GM12878 (cell line): ENCODE measurements at regions not wholly inside any gene's neighbourhood (a gene's known extent, or its start where the extent isn't known, plus 50 kb on each side); places are given as distances from the start of the nearest gene placed in this dataset.

Experiments used
- ATAC-seq: fragments of 200-7000 bp; cut with Tn5 transposase; 3 replicates; pipeline ENCODE4 v1.9.1; 2020; ENCODE audit warnings: mild to moderate bottlenecking, moderate library complexity
- BruUV-seq: library from RNA; stranded (reverse); fragments of 400-500 nt; replicated peaks from 2 replicates; lab custom pipeline; 2021; lab: Mats Ljungman, UMichigan
- CTCF ChIA-PET: fragments of 300-600 bp; sonication (Branson Sonifier 250); formaldehyde crosslinking; extraction: SDS; loops from one replicate; lab custom pipeline; 2021; ENCODE audit warnings: inconsistent platforms; lab: Yijun Ruan, JAX
- POLR2A ChIA-PET: fragments of 350-600 bp; formaldehyde crosslinking; extraction: SDS; loops from one replicate; lab custom pipeline; 2021; ENCODE audit warnings: inconsistent platforms; lab: Charles Lee
- RAD21 ChIA-PET: fragments of 300-600 bp; sonication (Branson Sonifier 250); formaldehyde crosslinking; loops from one replicate; lab custom pipeline; 2023; ENCODE audit warnings: antibody characterized with exemption; ENCODE audit not compliant: unreplicated experiment; lab: Charles Lee
- SMC1A ChIA-PET: fragments of 300-600 bp; sonication (Branson Sonifier 250); formaldehyde crosslinking; loops from one replicate; lab custom pipeline; 2023; ENCODE audit not compliant: unreplicated experiment, uncharacterized antibody; lab: Charles Lee
- DNase-seq: peaks from one replicate; pipeline ENCODE4 v3.0.0-alpha.2; 2011; ENCODE audit warnings: low read depth, low spot score
- FAIRE-seq: peaks from 3 replicates; lab custom pipeline; 2011; peaks lifted over from hg19 to GRCh38; lab: Jason Lieb, UNC
- H2AFZ ChIP-seq: 2 replicates; pipeline ENCODE4 v1.6.0; 2011; ENCODE audit warnings: low read depth, low read length, control low read depth; ENCODE audit not compliant: control insufficient read depth
- H3K27ac ChIP-seq: 2 replicates; pipeline ENCODE4 v1.5.1; 2011; ENCODE audit warnings: control low read depth; ENCODE audit not compliant: control insufficient read depth, insufficient read depth
- H3K27me3 ChIP-seq, 2 experiments: replicated peaks in 1 of 2; 2 replicates each; pipeline versions ENCODE4 v1.6.0 to v1.6.1; 2011; ENCODE audit warnings: low read length in 1 of 2; ENCODE audit not compliant: control insufficient read depth in 2 of 2, insufficient read depth in 2 of 2
- H3K36me3 ChIP-seq, 2 experiments: 2 replicates each; pipeline ENCODE4 v1.5.1; 2011; ENCODE audit warnings: low read length in 1 of 2; ENCODE audit not compliant: control insufficient read depth in 2 of 2, insufficient read depth in 2 of 2
- H3K4me1 ChIP-seq: 2 replicates; pipeline ENCODE4 v1.6.1; 2011; ENCODE audit warnings: mild to moderate bottlenecking, low read length, moderate library complexity, mixed read lengths; ENCODE audit not compliant: control insufficient read depth, insufficient read depth
- H3K4me2 ChIP-seq: 2 replicates; pipeline ENCODE4 v1.6.0; 2011; ENCODE audit warnings: control low read depth; ENCODE audit not compliant: control insufficient read depth, insufficient read depth
- H3K4me3 ChIP-seq: fragments of 200-600 bp; sonication (generic); 2 replicates; pipeline ENCODE4 v1.5.1; 2016
- H3K79me2 ChIP-seq: 2 replicates; pipeline ENCODE4 v1.6.0; 2011; ENCODE audit warnings: low read length; ENCODE audit not compliant: control insufficient read depth, insufficient read depth
- H3K9ac ChIP-seq: 2 replicates; pipeline ENCODE4 v1.8.0; 2011; ENCODE audit warnings: low read length, control low read depth, mixed read lengths; ENCODE audit not compliant: control insufficient read depth, insufficient read depth
- H3K9me3 ChIP-seq: replicated peaks from 3 replicates; pipeline ENCODE4 v1.5.1; 2011; ENCODE audit warnings: mild to moderate bottlenecking, low read length; ENCODE audit not compliant: control insufficient read depth, insufficient read depth
- H4K20me1 ChIP-seq: 2 replicates; pipeline ENCODE4 v1.6.0; 2011; ENCODE audit not compliant: control insufficient read depth, insufficient read depth
- CREB1 ChIP-seq: IDR thresholded peaks from 2 replicates; pipeline ENCODE4 v1.6.1; 2012; ENCODE audit warnings: low read depth, mild to moderate bottlenecking, inconsistent platforms
- ESRRA ChIP-seq: IDR thresholded peaks from 2 replicates; pipeline ENCODE4 v1.6.1; 2012; ENCODE audit warnings: mild to moderate bottlenecking, low read length, improper control_type of control experiment
- FOS ChIP-seq: IDR thresholded peaks from 3 replicates; pipeline ENCODE4 v1.6.1; 2011; ENCODE audit warnings: borderline replicate concordance; ENCODE audit not compliant: insufficient read length; ENCODE audit errors: extremely low read depth
- FOXK2 ChIP-seq: fragments of 450-650 bp; IDR thresholded peaks from 2 replicates; pipeline ENCODE4 v1.6.1; 2017; ENCODE audit warnings: mild to moderate bottlenecking, moderate library complexity
- FOXM1 ChIP-seq: IDR thresholded peaks from 2 replicates; pipeline ENCODE4 v1.6.1; 2012; ENCODE audit warnings: low read depth, mild to moderate bottlenecking, inconsistent platforms, low read length, moderate library complexity
- RB1 ChIP-seq: fragments of 450-650 bp; formaldehyde crosslinking; IDR thresholded peaks from 2 replicates; pipeline ENCODE4 v1.6.1; 2017; ENCODE audit warnings: mild to moderate bottlenecking, borderline replicate concordance
- SMAD5 ChIP-seq: IDR thresholded peaks from 2 replicates; pipeline ENCODE4 v1.6.1; 2016; ENCODE audit warnings: antibody characterized with exemption, low read depth
- SP1 ChIP-seq: IDR thresholded peaks from one replicate; pipeline ENCODE4 v1.6.1; 2011; ENCODE audit warnings: low read depth, low read length
- SUPT20H ChIP-seq: IDR thresholded peaks from 2 replicates; pipeline ENCODE4 v1.6.1; 2011; ENCODE audit warnings: low read depth, mild to moderate bottlenecking, low read length, moderate library complexity, borderline replicate concordance; ENCODE audit not compliant: control insufficient read depth
- USF1 ChIP-seq: IDR thresholded peaks from 2 replicates; pipeline ENCODE4 v1.6.1; 2011; ENCODE audit warnings: borderline replicate concordance, low read depth, mild to moderate bottlenecking, moderate library complexity, mixed read lengths, low read length; ENCODE audit not compliant: insufficient read depth; ENCODE audit errors: extremely low read length
- ZBED1 ChIP-seq: IDR thresholded peaks from 2 replicates; pipeline ENCODE4 v1.6.1; 2016; ENCODE audit warnings: borderline replicate concordance
- ZNF207 ChIP-seq: fragments of 450-650 bp; IDR thresholded peaks from 2 replicates; pipeline ENCODE4 v1.6.1; 2014; ENCODE audit warnings: antibody characterized with exemption, mild to moderate bottlenecking, borderline replicate concordance
- ZZZ3 ChIP-seq: IDR thresholded peaks from 2 replicates; pipeline ENCODE4 v1.6.1; 2011; ENCODE audit warnings: low read depth; ENCODE audit not compliant: control insufficient read depth, insufficient read length
- WGBS: methylation state at CpG from one replicate; pipeline ENCODE4 v1.1.6; 2016; ENCODE audit warnings: low lambda C conversion rate; ENCODE audit not compliant: insufficient replicate concordance, insufficient coverage; ENCODE audit errors: missing lambda C conversion rate; 5-methylcytosine and 5-hydroxymethylcytosine counted together
- in situ Hi-C: fragments of 300-500 bp; cut with MboI; formaldehyde crosslinking; loops from 9 replicates; pipeline ENCODE4 v1.14.3; 2018; ENCODE audit warnings: mixed read lengths
- intact Hi-C: fragments of 100-400 bp; cut with micrococcal nuclease; formaldehyde crosslinking; loops from one replicate; pipeline ENCODE4 v1.14.2; 2022; ENCODE audit not compliant: unreplicated experiment
- TF ChIP-seq, protein P1 (sequence below): fragments of 450-650 bp; IDR thresholded peaks from 2 replicates; pipeline ENCODE4 v1.6.1; 2017; ENCODE audit warnings: mild to moderate bottlenecking, low read depth, inconsistent platforms; ENCODE audit not compliant: poor library complexity, severe bottlenecking
- TF ChIP-seq, protein P2 (sequence below): IDR thresholded peaks from 2 replicates; pipeline ENCODE4 v1.6.1; 2011; ENCODE audit warnings: mild to moderate bottlenecking, low read depth, low read length, moderate library complexity; ENCODE audit not compliant: insufficient replicate concordance

DNA sequence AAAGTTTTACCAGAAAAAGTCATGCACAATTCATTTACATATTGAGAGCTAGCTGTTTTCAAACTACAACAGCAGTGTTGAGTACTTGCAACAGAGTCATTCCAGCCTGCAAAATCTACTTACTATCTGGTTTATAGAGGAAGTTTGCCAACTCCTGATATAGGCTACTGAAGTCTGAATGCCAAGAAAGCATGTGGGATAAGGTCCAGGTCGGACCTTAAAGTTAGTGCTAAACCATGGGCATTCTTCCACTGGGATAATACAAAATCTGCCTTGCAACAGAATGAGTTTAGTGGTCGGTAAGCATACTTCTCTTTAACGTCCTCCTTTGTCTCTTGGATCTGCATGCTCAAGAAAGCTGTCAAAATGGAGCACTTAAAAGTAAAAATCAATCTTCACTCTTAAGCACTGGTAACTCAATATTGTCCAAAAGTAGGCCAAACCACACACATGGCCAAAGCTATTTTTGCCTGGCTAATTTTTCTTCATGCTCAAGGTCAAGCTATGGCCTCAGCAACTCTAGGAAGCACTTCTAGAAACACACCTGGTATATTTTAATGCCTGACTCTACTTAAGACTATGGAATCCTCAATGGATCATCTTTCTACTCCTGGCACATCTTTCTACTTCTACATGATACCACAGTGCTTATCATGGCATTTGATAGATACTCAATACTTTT lies 364.9 kb upstream of the KITLG start:
- no peak overlapping the region for H3K4me2 ChIP-seq

More for the DNA sequence above, 364.9 kb upstream of the KITLG start:
- ChIA-PET SMC1A (no interaction called here), POLR2A (no interaction called here), RAD21 (no interaction called here), CTCF (no interaction called here)
- TF ChIP-seq, protein P1, sequence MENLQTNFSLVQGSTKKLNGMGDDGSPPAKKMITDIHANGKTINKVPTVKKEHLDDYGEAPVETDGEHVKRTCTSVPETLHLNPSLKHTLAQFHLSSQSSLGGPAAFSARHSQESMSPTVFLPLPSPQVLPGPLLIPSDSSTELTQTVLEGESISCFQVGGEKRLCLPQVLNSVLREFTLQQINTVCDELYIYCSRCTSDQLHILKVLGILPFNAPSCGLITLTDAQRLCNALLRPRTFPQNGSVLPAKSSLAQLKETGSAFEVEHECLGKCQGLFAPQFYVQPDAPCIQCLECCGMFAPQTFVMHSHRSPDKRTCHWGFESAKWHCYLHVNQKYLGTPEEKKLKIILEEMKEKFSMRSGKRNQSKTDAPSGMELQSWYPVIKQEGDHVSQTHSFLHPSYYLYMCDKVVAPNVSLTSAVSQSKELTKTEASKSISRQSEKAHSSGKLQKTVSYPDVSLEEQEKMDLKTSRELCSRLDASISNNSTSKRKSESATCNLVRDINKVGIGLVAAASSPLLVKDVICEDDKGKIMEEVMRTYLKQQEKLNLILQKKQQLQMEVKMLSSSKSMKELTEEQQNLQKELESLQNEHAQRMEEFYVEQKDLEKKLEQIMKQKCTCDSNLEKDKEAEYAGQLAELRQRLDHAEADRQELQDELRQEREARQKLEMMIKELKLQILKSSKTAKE: no peak
- TF ChIP-seq ZBED1 (no peak), USF1 (no peak), SP1 (no peak), ZNF207 (no peak), FOXK2 (no peak), SUPT20H (no peak), SMAD5 (no peak), ESRRA (no peak), RB1 (no peak), CREB1 (no peak), ZZZ3 (no peak), FOS (no peak), FOXM1 (no peak)
- TF ChIP-seq, protein P2, sequence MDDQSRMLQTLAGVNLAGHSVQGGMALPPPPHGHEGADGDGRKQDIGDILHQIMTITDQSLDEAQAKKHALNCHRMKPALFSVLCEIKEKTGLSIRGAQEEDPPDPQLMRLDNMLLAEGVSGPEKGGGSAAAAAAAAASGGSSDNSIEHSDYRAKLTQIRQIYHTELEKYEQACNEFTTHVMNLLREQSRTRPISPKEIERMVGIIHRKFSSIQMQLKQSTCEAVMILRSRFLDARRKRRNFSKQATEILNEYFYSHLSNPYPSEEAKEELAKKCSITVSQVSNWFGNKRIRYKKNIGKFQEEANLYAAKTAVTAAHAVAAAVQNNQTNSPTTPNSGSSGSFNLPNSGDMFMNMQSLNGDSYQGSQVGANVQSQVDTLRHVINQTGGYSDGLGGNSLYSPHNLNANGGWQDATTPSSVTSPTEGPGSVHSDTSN: no peak
- DNase-seq: no peak
- Histone ChIP-seq H3K9ac (no peak overlapping the region), H4K20me1 (no peaks in the 10 kb centered on the region), H2AFZ (no peak overlapping the region), H3K79me2 (no peaks in the 10 kb centered on the region), H3K4me1 (no peaks in the 10 kb centered on the region), H3K4me3 (no peak overlapping the region), H3K9me3 (no peaks in the 10 kb centered on the region), H3K27ac (no peak overlapping the region), H3K27me3 (no peaks in the 10 kb centered on the region), H3K36me3 (no peaks in the 10 kb centered on the region)
- in situ Hi-C loops (no loop called here), intact Hi-C loops (no loop called here)
- FAIRE-seq: no peak
- 0% methylated on average over 3 of the region's 3 CpGs for whole genome bisulfite sequencing
- BruUV-seq: no TSS peak
- no peak for ATAC-seq
